ENCODE measurements at regions not wholly inside any gene's neighbourhood (a gene's known extent, or its start where the extent isn't known, plus 50 kb on each side); places are given as distances from the start of the nearest gene placed in this dataset.

GRCh38 chr18:24731158-24731557 is 270.7 kb downstream of the HRH4 start:
- H4K8ac ChIP-seq (ENCODE audit: low read depth in 2 of 2, low read length in 2 of 2) = peak overlapping the region in 1 of 2 experiments; percentile 39; a peak in 1 of 4 replicates
- H3K56ac ChIP-seq (ENCODE audit: extremely low read depth, insufficient read depth, low read length) = no peak overlapping the region
- BruUV-seq (replicated peaks) = no TSS peak
- WGBS, 2 experiments (ENCODE audit: extremely low coverage in 2 of 2, insufficient read length in 1 of 2) = 83% methylated on average over 1 of the region's 6 CpGs; no CpG with 5 or more reads in 1 of the 2 experiments
- H3K4ac ChIP-seq (ENCODE audit: low read depth, low read length) = peak overlapping the region; percentile 88
- peak overlapping the region; percentile 94; the same call in 1 of the 2 replicates for H2AK5ac ChIP-seq (ENCODE audit: low read depth, low read length)
- no peak for ATAC-seq (ENCODE audit: low read depth)
- H3K27ac ChIP-seq (ENCODE audit: insufficient read depth, low read length) = no peak overlapping the region
- no peak overlapping the region for H2BK5ac ChIP-seq (ENCODE audit: low read depth, low read length, poor library complexity, severe bottlenecking)
- no peak for DNase-seq
- peak overlapping the region; percentile 38; the same call in 1 of the 2 replicates for H4K5ac ChIP-seq (ENCODE audit: low read depth, low read length)
- H3K79me1 ChIP-seq (ENCODE audit: low read depth in 1 of 2, low read length in 2 of 2) = 0 out of 4 replicates have a peak, but pooled peaks cover 0 to 2% of the 10 kb centered on the region in 2 experiments
- no peak overlapping the region for H2AFZ ChIP-seq (replicated peaks; ENCODE audit: low read length, poor library complexity)
- H4K20me1 ChIP-seq (ENCODE audit: insufficient read depth, low read length) = no peaks in the 10 kb centered on the region
- H4K91ac ChIP-seq (ENCODE audit: insufficient read depth, low read depth, low read length) = peak overlapping the region; percentile 70
- peak overlapping the region; percentile 87 for H2BK120ac ChIP-seq (ENCODE audit: low read depth, low read length)
- H3K9me1 ChIP-seq (ENCODE audit: insufficient read depth, low read length) = peaks cover 8% of the 10 kb centered on the region
- ChIA-PET POLR2A (ENCODE audit: unreplicated experiment) (no interaction called here), CTCF (no interaction called here)
- peak overlapping the region; percentile 37; the same call in 1 of the 2 replicates for H3K23ac ChIP-seq (ENCODE audit: low read depth, low read length)
- no peak overlapping the region for H3K4me2 ChIP-seq (ENCODE audit: low read depth, low read length)
- H3K4me3 ChIP-seq (ENCODE audit: insufficient read depth, low read depth, low read length) = no peak overlapping the region
- H2BK20ac ChIP-seq (ENCODE audit: low read depth, low read length) = peak overlapping the region; percentile 69
- H2BK15ac ChIP-seq (ENCODE audit: low read depth, low read length) = peak overlapping the region; percentile 55; the same call in 1 of the 3 replicates
- intact Hi-C loops (cut with micrococcal nuclease) = no loop called here
- H3K9ac ChIP-seq (ENCODE audit: low read depth, low read length) = no peak overlapping the region
- H3K9me3 ChIP-seq (ENCODE audit: control insufficient read depth, insufficient read depth, low read length) = no peaks in the 10 kb centered on the region
- dilution Hi-C loops (cut with HindIII; ENCODE audit: low sequenced_read_pairs, unreplicated experiment) = no loop called here
- no peaks in the 10 kb centered on the region; the same call in 1 of the 2 replicates for H3K27me3 ChIP-seq (ENCODE audit: control insufficient read depth, insufficient read depth, low read length)
- peak overlapping the region; percentile 70 for H3K14ac ChIP-seq (replicated peaks; ENCODE audit: low read depth, low read length)
- H3K36me3 ChIP-seq (ENCODE audit: control insufficient read depth, insufficient read depth, low read length) = no peaks in the 10 kb centered on the region
- H2AK9ac ChIP-seq (replicated peaks; ENCODE audit: low read depth, low read length, poor library complexity) = no peak overlapping the region
- no peak for TF ChIP-seq CHD1 (IDR thresholded peaks at IDR 0.05; ENCODE audit: low read depth, low read length)
- no peak for TF ChIP-seq BHLHE40 (IDR thresholded peaks at IDR 0.05; ENCODE audit: low read depth, low read length)
- no peak for TF ChIP-seq RFX5 (IDR thresholded peaks at IDR 0.05; ENCODE audit: low read depth, low read length)
- TF ChIP-seq USF2 (IDR thresholded peaks at IDR 0.05; ENCODE audit: low read depth, low read length) = no peak
- TF ChIP-seq FOS (IDR thresholded peaks at IDR 0.05; ENCODE audit: low read depth, low read length) = no peak
- no peak for TF ChIP-seq MXI1 (IDR thresholded peaks at IDR 0.05; ENCODE audit: borderline replicate concordance, low read depth, low read length)
- TF ChIP-seq CEBPB (IDR thresholded peaks at IDR 0.05; ENCODE audit: low read depth, low read length) = no peak
- no peak for TF ChIP-seq RAD21 (IDR thresholded peaks at IDR 0.05; ENCODE audit: low read length)
- TF ChIP-seq MAFK (IDR thresholded peaks at IDR 0.05; ENCODE audit: low read depth, low read length) = no peak
- no peak for TF ChIP-seq MAZ (IDR thresholded peaks at IDR 0.05; ENCODE audit: borderline replicate concordance, low read depth, low read length)
- no peak for TF ChIP-seq ELK1 (IDR thresholded peaks at IDR 0.05; ENCODE audit: borderline replicate concordance, low read depth, low read length)
- TF ChIP-seq CTCF (conservative IDR thresholded peaks at IDR 0.05; ENCODE audit: low read depth, low read length) = no peak
- no peak for TF ChIP-seq RCOR1 (IDR thresholded peaks at IDR 0.05; ENCODE audit: insufficient replicate concordance, low read length)
- peaks cover 8% of the 10 kb centered on the region for H3K4me1 ChIP-seq (ENCODE audit: control insufficient read depth, insufficient read depth, low read length)
- H3K18ac ChIP-seq (ENCODE audit: low read depth, low read length) = peak overlapping the region; percentile 48
- in situ Hi-C loops (cut with MboI; ENCODE audit: low sequenced_read_pairs) = no loop called here
